B cell (primary cell): ENCODE measurements at regions not wholly inside any gene's neighbourhood (a gene's known extent, or its start where the extent isn't known, plus 50 kb on each side); places are given as distances from the start of the nearest gene placed in this dataset.

Experiments
- EZH2 ChIP-seq: IDR thresholded peaks from 2 replicates; pipeline ENCODE4 v1.6.1; 2012; ENCODE audit warnings: borderline replicate concordance, low read depth, mild to moderate bottlenecking, moderate library complexity, low read length; ENCODE audit not compliant: insufficient read depth, poor library complexity, severe bottlenecking
- TF ChIP-seq, protein P1 (sequence below): fragments of 200-600 bp; IDR thresholded peaks from one replicate; pipeline ENCODE4 v1.8.0; 2022; ENCODE audit warnings: antibody characterized with exemption, mild to moderate bottlenecking

- TF ChIP-seq, protein P1, sequence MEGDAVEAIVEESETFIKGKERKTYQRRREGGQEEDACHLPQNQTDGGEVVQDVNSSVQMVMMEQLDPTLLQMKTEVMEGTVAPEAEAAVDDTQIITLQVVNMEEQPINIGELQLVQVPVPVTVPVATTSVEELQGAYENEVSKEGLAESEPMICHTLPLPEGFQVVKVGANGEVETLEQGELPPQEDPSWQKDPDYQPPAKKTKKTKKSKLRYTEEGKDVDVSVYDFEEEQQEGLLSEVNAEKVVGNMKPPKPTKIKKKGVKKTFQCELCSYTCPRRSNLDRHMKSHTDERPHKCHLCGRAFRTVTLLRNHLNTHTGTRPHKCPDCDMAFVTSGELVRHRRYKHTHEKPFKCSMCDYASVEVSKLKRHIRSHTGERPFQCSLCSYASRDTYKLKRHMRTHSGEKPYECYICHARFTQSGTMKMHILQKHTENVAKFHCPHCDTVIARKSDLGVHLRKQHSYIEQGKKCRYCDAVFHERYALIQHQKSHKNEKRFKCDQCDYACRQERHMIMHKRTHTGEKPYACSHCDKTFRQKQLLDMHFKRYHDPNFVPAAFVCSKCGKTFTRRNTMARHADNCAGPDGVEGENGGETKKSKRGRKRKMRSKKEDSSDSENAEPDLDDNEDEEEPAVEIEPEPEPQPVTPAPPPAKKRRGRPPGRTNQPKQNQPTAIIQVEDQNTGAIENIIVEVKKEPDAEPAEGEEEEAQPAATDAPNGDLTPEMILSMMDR, result no peak
- no peak for TF ChIP-seq EZH2
Observed at GRCh38 chr2:236972491-236973342, 113.0 kb upstream of the COPS8 start.
